Stimulated activated CD8-positive, alpha-beta memory T cell treated with anti-CD3 and anti-CD28 coated beads, Interleukin-4, amount 100 ng/mL, for 4 hours (primary cell): ENCODE measurements at regions not wholly inside any gene's neighbourhood (a gene's known extent, or its start where the extent isn't known, plus 50 kb on each side); places are given as distances from the start of the nearest gene placed in this dataset.
"Not testable (repeated sequence)": the region's sequence is repeated elsewhere in the genome, so short reads cannot be mapped to it uniquely, and the experiment has no call there.

ENCODE experiments used
- DNase-seq, 2 donors: peaks; one replicate each; pipeline ENCODE4 v3.0.0-alpha.2; 2020; ENCODE audit warnings: low read depth in 2 of 2, low spot score in 1 of 2

GRCh38 chr12:107574691-107575090, 110.9 kb upstream of the PWP1 start:
- DNase-seq: no peak

GRCh38 chr12:107580750-107581618, 104.6 kb upstream of the PWP1 start:
- no peak for DNase-seq

DNA sequence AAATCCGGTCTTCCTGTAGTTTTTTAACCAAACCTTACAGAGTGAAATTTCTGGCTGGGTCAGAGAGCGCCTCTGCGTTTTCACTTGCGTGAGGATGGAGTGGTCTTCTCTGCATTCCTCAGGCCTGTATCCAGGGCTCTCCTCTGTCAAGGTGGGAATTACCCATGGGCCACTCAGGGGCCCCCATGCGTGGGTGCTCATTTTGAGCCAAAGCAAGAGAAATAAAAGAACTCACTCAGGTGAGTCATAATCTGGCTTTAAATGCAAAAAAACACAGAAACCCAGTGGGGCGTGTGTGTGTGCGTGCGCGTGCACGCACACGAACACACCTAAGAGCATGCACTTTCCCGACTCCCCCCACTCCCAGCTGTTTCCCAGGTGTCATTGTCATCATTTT, 104.0 kb upstream of the PWP1 start:
- no peak for DNase-seq

DNA sequence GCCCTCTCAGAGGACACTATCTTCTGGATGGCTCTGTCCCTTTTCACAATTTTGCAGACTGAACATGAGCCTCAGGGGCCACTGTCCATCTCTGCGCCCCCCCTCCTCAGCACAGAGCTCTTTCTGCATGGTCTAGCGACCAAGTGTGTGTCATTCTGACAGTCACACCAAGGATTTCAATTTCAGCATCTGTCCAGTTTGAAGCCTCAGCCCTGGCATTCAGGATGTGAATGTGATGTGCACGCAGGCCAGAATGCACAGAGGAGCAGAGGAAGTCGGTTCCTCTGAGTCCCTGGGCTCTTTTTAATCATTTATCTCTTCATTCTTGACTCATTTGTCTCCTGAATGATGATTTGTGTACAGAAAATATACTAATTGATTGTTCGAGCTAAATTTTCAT, 102.0 kb upstream of the PWP1 start:
- DNase-seq: no peak

DNA sequence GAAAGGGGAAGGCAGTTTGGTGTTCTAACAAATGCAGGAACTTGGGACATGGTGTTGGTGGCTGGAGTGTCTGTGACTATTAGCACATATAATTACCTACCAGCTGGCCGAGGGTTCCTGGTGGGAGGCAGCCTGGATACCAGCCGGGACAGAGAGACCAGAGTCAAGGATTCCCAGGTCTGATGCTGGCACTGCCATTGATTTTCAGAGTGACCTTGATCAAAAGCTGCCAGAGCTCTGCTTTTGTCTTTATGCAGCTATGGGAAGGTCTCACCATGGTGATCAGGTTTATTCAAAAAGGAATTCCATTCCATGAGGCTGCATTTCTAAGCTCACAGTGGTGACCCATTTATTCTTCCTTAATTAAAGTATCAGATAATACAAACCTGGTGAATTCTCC, 101.0 kb upstream of the PWP1 start:
- DNase-seq: no peak

DNA sequence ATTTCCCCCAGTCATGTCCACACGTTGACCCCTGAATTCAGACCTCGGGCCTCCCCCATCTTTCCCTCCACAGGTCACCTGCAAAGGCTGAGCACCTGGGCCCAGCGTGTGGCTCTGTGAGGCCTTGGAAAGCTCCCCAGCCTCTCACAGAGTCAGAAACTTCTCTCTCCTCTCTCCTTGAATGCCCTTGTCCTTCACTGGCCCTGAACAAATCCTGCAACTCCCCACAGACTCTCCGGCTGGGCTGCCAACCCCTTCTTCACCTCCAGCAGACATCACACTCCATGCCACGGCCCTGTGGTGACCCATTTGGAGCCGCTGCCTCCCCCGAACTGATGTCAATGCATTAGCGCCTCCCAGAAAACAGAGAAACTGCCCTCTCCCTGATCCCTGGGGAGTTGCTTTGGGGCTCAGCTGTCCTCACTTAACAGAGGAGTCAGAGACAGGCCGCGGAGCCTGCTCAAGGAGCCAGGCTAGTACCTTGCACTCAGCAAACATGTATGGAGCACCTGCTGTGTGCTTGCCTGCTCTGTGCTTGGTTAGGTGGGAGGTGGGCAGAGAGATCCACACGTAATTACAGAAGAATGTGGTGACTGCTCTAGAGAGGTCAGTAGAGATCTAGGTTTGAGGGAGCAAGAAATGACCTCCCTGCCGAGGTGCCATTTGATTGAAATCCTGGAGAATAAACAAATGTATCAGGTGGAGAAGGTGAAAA, 99.2 kb upstream of the PWP1 start:
- no peak for DNase-seq

- no peak for DNase-seq
These were observed 95.2 kb upstream of the PWP1 start for GRCh38 chr12:107590413-107590812.

DNA sequence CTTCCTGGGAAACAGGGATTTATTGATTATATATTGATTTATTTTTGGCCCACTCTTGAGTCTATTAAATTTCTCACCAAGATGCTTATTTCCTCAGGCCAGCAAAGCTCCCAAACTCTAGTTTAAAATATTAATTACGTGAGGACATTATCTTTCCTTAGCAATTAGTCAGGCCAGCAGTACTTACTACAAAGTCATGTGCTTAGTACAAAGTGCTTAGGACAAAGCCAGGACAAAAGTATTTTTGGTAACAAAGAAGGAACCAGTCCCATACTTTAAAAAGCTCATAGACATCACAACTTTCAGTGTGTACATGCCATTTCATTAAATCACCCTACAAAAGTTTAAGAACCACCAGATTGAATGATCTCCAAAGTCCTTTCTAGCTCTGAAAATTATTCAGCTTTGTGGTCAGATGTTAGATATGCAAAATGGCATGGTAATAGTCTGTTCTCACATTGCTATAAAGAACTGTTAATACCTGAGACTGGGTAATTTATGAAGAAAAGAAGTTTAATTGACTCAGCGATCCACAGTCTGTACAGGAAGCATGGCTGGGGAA, 94.7 kb upstream of the PWP1 start:
- DNase-seq: no peak

- no peak for DNase-seq
These were observed 91.8 kb upstream of the PWP1 start for GRCh38 chr12:107593713-107594381.

DNA sequence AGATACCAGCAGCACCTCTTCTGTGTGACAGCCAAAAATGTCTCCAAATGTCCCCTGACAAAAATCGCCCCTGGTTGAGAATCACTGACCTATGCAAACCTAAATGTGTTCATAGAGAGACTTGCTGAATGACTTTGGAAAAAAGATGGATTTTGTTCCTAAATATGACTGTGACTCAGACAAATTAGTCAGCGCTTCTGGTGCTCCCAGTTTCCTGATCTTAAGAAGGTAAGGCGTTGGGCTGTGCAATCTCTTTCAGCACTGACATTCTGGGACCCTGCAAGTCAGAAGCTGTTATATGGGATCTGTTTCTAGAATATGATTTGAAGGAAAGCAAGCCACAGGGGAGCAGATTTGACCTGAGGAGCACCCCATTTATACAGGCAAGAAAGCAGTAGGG, 90.6 kb upstream of the PWP1 start:
- no peak for DNase-seq

- no peak for DNase-seq
These were observed 87.7 kb upstream of the PWP1 start for GRCh38 chr12:107597695-107598410.

GRCh38 chr12:107598906-107599305, 86.7 kb upstream of the PWP1 start:
- no peak for DNase-seq

DNA sequence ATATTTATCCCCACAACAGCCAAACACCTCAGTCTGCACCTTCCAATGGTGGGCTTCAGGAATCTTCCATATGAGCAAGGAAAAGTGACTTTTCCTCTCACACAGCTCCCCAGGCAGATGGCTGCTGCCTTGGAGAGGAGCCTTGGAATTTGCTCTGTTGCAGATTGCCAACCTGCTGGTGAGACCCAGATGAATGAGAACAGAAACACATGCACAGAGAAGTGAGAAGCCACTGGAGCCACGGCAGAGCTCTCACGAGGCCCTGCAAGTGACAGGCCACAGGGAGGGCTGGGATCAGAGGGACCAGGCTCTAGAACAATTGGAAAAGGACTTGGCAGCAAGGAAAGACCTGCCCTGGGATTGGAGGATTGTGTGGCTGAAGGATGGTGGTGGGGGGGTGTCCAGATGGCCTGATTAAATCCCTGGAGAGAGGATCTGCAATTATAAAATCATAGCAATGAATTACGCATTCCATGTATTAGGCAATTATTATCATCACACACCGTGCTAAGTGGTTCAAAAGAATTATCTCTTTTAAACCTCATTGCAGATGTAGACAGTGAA, 84.9 kb upstream of the PWP1 start:
- no peak for DNase-seq

- no peak for DNase-seq
These were observed 83.2 kb upstream of the PWP1 start for GRCh38 chr12:107602446-107602845.

GRCh38 chr12:107605293-107605692, 80.3 kb upstream of the PWP1 start:
- DNase-seq: no peak

DNA sequence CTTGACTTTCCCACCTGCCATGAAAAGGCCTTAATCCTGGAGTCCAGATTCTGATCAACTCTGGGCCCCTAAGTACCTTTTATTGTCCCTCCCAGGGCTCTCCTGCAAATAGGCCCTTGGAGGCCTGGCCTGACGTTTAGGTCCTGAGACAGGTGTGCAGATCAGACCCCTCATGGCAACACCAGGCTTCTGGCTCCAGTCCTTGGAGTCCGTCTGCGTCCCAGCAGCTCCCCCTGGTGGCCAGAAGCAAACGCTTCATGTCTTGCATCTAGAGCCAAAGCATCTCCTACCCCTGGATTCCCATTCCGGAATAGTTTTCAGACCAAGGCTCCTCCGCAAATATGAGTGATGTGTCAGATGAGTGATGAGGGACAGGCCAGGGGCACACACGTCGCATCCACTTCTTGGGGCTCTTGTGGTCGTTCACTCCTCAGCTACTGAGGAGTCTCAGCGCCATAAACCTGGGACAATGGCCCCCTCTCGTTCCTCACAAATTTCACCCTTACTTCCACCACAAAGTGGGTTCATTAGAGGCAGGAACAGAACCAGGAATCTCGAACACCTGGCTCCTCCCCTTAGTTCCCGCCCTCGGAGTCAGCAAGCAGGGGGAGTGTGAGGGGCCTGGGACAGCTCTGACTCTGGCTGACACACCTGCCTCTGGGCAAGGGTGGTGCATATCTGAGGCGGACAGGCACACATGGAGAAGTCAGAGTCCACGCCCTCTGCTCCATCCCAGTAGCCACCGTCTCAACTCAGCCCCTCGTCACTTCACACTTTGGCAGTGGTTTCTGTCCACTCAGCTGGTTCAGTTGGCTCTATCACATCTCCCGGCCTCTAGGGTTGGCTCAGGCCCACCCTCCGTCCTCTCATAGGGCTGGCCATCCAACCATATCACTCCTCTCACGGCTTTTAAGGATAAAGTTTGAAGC, 77.9 kb upstream of the PWP1 start:
- peak; percentile 53 to 62 for DNase-seq

DNA sequence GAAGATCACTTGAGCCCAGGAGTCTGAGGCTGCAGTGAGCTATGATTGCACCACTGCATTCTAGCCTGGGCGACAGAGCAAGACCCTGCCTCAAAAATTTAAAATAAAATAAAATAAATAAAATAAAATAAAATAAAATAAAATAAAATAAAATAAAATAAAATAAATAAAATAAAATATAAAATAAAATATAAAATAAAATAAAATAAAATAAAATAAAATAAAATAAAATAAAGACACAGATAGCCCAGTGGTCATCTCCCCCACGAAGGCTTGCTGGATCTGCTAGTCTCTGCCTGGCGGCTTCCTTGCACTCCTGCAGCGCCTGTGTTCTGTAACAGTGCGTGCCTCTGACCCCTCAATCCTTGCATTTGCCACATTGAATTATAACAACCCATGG, 76.8 kb upstream of the PWP1 start:
- DNase-seq: not testable (repeated sequence)

DNA sequence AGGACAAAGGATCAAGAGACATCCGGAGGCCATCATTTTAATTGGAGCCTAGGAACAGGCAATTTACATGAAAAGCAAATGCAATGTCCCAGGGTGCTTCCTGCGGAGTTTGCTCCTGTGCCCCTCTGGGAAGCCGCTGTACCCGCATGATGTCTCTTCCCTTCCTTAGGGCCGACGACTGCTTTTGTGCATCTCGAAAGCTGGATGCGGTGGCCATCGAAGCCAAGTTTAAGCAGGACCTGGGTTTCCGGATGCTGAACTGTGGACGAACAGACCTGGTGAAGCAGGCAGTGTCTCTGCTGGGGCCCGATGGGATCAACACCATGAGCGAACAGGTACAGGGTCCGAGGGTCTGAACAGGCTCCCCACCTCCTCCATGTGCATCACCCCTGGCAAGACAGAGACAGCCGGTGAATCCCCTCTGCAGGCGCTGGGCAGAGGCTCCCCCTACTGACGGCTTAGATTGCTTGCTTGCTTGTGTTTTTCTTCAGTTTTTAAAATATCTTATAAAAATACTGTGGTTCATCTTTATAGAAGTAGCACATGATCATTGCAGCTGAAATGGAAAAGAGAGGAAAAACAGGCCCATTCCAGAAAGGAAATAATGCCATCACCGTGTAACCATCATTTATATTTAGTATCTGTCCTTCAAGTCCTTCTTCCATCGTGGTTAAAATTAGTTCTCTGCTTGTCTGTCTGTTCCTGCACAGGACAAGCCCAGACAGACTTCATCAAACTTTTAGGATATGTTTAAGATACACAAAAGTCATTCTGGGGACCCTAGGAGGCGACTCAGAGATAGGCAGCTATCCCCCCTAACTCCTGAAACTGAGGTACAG, 75.4 kb upstream of the PWP1 start:
- DNase-seq: no peak

- DNase-seq: no peak
These were observed 73.1 kb upstream of the PWP1 start for GRCh38 chr12:107612508-107612907.
